ENCODE measurements at regions not wholly inside any gene's neighbourhood (a gene's known extent, or its start where the extent isn't known, plus 50 kb on each side); places are given as distances from the start of the nearest gene placed in this dataset.

- Histone ChIP-seq H3K4me3 (no peak overlapping the region), H3K27me3 (no peaks in the 10 kb centered on the region), H3K36me3 (no peaks in the 10 kb centered on the region), H4K20me1 (ENCODE audit: low read depth) (no peaks in the 10 kb centered on the region), H3K9ac (no peak overlapping the region), H2AFZ (replicated peaks) (no peak overlapping the region), H3K9me3 (ENCODE audit: low read depth) (no peaks in the 10 kb centered on the region), H3K4me2 (no peak overlapping the region), H3K79me2 (ENCODE audit: low read depth) (no peaks in the 10 kb centered on the region), H3K4me1 (peaks cover under 1% of the 10 kb centered on the region), H3F3A (ENCODE audit: low read depth) (no peaks in the 10 kb centered on the region), H3K27ac (no peak overlapping the region)
- H3K36me3 Mint-ChIP-seq = no peaks in the 10 kb centered on the region
- TF ChIP-seq EZH2 (IDR thresholded peaks at IDR 0.05) (no peak), CTCF (IDR thresholded peaks at IDR 0.05) (no peak), EZH2phosphoT487 (IDR thresholded peaks at IDR 0.05) (no peak)
- no peak overlapping the region for H3K27ac Mint-ChIP-seq
- no peak for DNase-seq (ENCODE audit: low spot score)
- no peak overlapping the region for H3K4me3 Mint-ChIP-seq
- H3K4me1 Mint-ChIP-seq = peaks cover 11% of the 10 kb centered on the region
- H3K9me3 Mint-ChIP-seq = no peaks in the 10 kb centered on the region
- H3K27me3 Mint-ChIP-seq (ENCODE audit: insufficient read depth, low read depth) = peaks cover 7% of the 10 kb centered on the region
These were observed 97.6 kb upstream of the B3GAT1 start for GRCh38 chr11:134509381-134510232.

GRCh38 chr11:134508219-134508990 lies 96.4 kb upstream of the B3GAT1 start:
- Histone ChIP-seq H3K36me3 (no peaks in the 10 kb centered on the region), H3K79me2 (ENCODE audit: low read depth) (no peaks in the 10 kb centered on the region), H3K27me3 (no peaks in the 10 kb centered on the region), H3K9ac (no peak overlapping the region), H3K27ac (no peak overlapping the region), H3K4me2 (no peak overlapping the region), H3K4me1 (peaks cover 12% of the 10 kb centered on the region), H3K4me3 (no peak overlapping the region), H3F3A (ENCODE audit: low read depth) (no peaks in the 10 kb centered on the region), H3K9me3 (ENCODE audit: low read depth) (no peaks in the 10 kb centered on the region), H2AFZ (replicated peaks) (no peak overlapping the region), H4K20me1 (ENCODE audit: low read depth) (no peaks in the 10 kb centered on the region)
- H3K4me3 Mint-ChIP-seq = no peak overlapping the region
- DNase-seq (ENCODE audit: low spot score) = no peak
- H3K9me3 Mint-ChIP-seq = no peaks in the 10 kb centered on the region
- no peak for TF ChIP-seq EZH2 (IDR thresholded peaks at IDR 0.05)
- no peak for TF ChIP-seq CTCF (IDR thresholded peaks at IDR 0.05)
- TF ChIP-seq EZH2phosphoT487 (IDR thresholded peaks at IDR 0.05) = no peak
- H3K27me3 Mint-ChIP-seq (ENCODE audit: insufficient read depth, low read depth) = peaks cover 5% of the 10 kb centered on the region
- no peaks in the 10 kb centered on the region for H3K36me3 Mint-ChIP-seq
- no peak overlapping the region for H3K27ac Mint-ChIP-seq
- H3K4me1 Mint-ChIP-seq = peaks cover 22% of the 10 kb centered on the region

GRCh38 chr11:134506046-134506445 lies 94.0 kb upstream of the B3GAT1 start:
- Mint-ChIP-seq H3K4me3 (no peak overlapping the region), H3K27me3 (ENCODE audit: insufficient read depth, low read depth) (peaks cover 7% of the 10 kb centered on the region), H3K9me3 (no peaks in the 10 kb centered on the region), H3K27ac (no peak overlapping the region), H3K36me3 (no peaks in the 10 kb centered on the region), H3K4me1 (peaks cover 36% of the 10 kb centered on the region)
- H3K79me2 ChIP-seq (ENCODE audit: low read depth) = no peaks in the 10 kb centered on the region
- H4K20me1 ChIP-seq (ENCODE audit: low read depth) = no peaks in the 10 kb centered on the region
- no peak overlapping the region for H3K4me2 ChIP-seq
- no peak overlapping the region for H3K4me3 ChIP-seq
- H3F3A ChIP-seq (ENCODE audit: low read depth) = no peaks in the 10 kb centered on the region
- H3K36me3 ChIP-seq = no peaks in the 10 kb centered on the region
- H3K4me1 ChIP-seq = peaks cover 22% of the 10 kb centered on the region
- no peak for DNase-seq (ENCODE audit: low spot score)
- H3K9me3 ChIP-seq (ENCODE audit: low read depth) = no peaks in the 10 kb centered on the region
- H3K27me3 ChIP-seq = no peaks in the 10 kb centered on the region
- H3K9ac ChIP-seq = no peak overlapping the region
- TF ChIP-seq EZH2 (IDR thresholded peaks at IDR 0.05) (no peak), CTCF (IDR thresholded peaks at IDR 0.05) (no peak), EZH2phosphoT487 (IDR thresholded peaks at IDR 0.05) (no peak)
- no peak overlapping the region for H3K27ac ChIP-seq
- H2AFZ ChIP-seq (replicated peaks) = no peak overlapping the region
